ENCODE measurements at regions not wholly inside any gene's neighbourhood (a gene's known extent, or its start where the extent isn't known, plus 50 kb on each side); places are given as distances from the start of the nearest gene placed in this dataset.

DNA sequence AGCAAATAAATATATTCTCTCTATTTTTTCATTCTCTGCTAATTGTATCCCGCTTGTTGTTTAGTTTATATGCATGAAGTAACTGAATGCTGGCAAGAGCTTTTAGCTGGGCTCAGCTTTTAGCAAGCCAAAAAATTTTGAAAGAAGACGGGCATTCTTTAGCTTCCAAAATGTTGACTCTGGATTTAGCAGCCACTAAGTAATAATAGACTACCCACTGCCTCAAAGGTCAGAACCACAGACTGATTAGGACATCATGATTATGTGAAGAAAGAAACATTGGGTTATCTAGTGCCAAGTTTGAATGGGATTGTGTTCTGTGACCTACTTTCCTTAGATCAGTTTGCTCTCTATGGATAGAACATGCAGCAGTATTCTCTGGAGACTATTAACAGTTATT, 80.3 kb upstream of the DPH5 start:
- Histone ChIP-seq H3K27ac (ENCODE audit: low read depth, low read length) (no peak overlapping the region), H3K9me3 (ENCODE audit: control insufficient read depth, low read length) (no peaks in the 10 kb centered on the region), H3K4me3 (ENCODE audit: low read length) (no peak overlapping the region), H3K36me3 (ENCODE audit: control insufficient read depth, insufficient read depth, low read length) (no peaks in the 10 kb centered on the region), H3K27me3 (ENCODE audit: control insufficient read depth, insufficient read depth, low read length, poor library complexity, severe bottlenecking) (no peaks in the 10 kb centered on the region), H3K9ac (ENCODE audit: extremely low read depth, low read length, poor library complexity, severe bottlenecking) (no peak overlapping the region), H3K4me1 (ENCODE audit: control insufficient read depth, insufficient read depth, low read length) (no peaks in the 10 kb centered on the region)
- Mint-ChIP-seq H3K4me3 (no peak overlapping the region), H3K9me3 (no peaks in the 10 kb centered on the region), H3K27ac (no peak overlapping the region), H3K4me1 (peaks cover 4% of the 10 kb centered on the region), H3K27me3 (ENCODE audit: insufficient read depth) (no peaks in the 10 kb centered on the region), H3K36me3 (ENCODE audit: low read depth) (no peaks in the 10 kb centered on the region)
- 75 to 82% methylated on average over 1 to 2 of the region's 2 CpGs for WGBS, 2 experiments (ENCODE audit: insufficient coverage in 1 of 2, insufficient read length in 1 of 2)
- TF ChIP-seq, protein P1, sequence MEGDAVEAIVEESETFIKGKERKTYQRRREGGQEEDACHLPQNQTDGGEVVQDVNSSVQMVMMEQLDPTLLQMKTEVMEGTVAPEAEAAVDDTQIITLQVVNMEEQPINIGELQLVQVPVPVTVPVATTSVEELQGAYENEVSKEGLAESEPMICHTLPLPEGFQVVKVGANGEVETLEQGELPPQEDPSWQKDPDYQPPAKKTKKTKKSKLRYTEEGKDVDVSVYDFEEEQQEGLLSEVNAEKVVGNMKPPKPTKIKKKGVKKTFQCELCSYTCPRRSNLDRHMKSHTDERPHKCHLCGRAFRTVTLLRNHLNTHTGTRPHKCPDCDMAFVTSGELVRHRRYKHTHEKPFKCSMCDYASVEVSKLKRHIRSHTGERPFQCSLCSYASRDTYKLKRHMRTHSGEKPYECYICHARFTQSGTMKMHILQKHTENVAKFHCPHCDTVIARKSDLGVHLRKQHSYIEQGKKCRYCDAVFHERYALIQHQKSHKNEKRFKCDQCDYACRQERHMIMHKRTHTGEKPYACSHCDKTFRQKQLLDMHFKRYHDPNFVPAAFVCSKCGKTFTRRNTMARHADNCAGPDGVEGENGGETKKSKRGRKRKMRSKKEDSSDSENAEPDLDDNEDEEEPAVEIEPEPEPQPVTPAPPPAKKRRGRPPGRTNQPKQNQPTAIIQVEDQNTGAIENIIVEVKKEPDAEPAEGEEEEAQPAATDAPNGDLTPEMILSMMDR (conservative IDR thresholded peaks at IDR 0.05), result no peak
- no peak for DNase-seq

DNA sequence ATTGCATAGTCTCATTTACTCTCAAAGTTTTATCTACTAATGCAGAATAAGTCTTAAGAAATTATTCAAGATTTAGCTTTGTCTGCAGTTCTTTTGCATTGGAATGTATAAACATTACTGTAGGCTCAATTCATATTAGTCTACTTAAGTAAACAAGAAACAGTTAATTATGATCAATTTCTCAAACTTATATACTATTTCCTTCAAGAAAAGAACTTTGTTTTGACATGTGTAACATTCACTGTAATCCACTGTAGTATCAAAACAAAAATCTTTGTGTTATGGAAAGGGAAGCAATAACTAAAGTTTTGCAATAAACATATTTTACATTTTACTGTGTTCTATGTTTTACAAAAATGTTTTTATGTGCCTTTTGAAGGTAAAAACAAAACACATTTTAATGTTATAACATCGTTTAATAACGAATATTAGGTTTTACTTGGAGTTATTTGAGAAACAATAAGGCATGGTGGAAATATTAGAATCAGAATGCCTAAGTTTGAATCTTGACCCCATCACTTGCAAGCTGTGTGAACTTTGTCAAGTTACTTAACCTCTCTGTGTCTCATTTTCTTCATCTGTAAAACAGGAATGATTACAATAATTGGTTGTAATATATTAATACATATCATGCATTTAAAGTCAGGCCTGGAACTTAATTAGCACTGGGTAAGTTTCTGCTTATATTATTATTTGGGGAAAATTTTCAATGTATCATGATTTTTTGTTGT, 77.0 kb upstream of the DPH5 start:
- H3K9me3 Mint-ChIP-seq, result peaks cover 2% of the 10 kb centered on the region
- Histone ChIP-seq H3K36me3 (ENCODE audit: control insufficient read depth, insufficient read depth, low read length) (no peaks in the 10 kb centered on the region), H3K9me3 (ENCODE audit: control insufficient read depth, low read length) (peaks cover 8% of the 10 kb centered on the region), H3K27ac (ENCODE audit: low read depth, low read length) (no peak overlapping the region), H3K4me1 (ENCODE audit: control insufficient read depth, insufficient read depth, low read length) (no peaks in the 10 kb centered on the region), H3K9ac (ENCODE audit: extremely low read depth, low read length, poor library complexity, severe bottlenecking) (no peak overlapping the region), H3K27me3 (ENCODE audit: control insufficient read depth, insufficient read depth, low read length, poor library complexity, severe bottlenecking) (no peaks in the 10 kb centered on the region), H3K4me3 (ENCODE audit: low read length) (no peak overlapping the region)
- WGBS, 2 experiments (ENCODE audit: insufficient coverage in 1 of 2, insufficient read length in 1 of 2), result 79% methylated on average over 2 of the region's 2 CpGs; no CpG with 5 or more reads in 1 of the 2 experiments
- no peak for DNase-seq
- no peak overlapping the region for H3K27ac Mint-ChIP-seq
- H3K36me3 Mint-ChIP-seq (ENCODE audit: low read depth), result no peaks in the 10 kb centered on the region
- peaks cover 4% of the 10 kb centered on the region for H3K4me1 Mint-ChIP-seq
- no peak overlapping the region for H3K4me3 Mint-ChIP-seq
- TF ChIP-seq, protein P1 (conservative IDR thresholded peaks at IDR 0.05), result no peak
- H3K27me3 Mint-ChIP-seq (ENCODE audit: insufficient read depth), result peaks cover 2% of the 10 kb centered on the region

DNA sequence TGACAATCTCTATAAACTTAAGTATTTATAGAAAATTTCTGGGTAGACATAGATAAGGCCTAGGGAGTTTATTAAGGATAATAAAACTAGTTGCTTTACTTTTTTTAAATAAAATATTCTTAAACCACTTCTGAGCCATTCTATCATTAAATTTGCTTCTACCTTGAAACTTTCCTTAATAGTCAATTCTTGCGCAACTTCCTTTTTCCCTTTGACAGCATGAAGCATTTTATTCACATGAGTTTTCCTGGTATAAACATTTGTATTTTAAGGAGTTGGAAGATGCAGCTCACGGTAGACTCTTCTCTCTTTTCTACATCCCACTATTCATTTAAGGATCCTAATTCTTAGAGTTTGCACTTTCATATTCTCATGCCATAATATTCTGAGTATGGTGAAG, 75.8 kb upstream of the DPH5 start:
- Mint-ChIP-seq H3K4me1 (peaks cover 4% of the 10 kb centered on the region), H3K27me3 (ENCODE audit: insufficient read depth) (peaks cover 2% of the 10 kb centered on the region), H3K4me3 (no peak overlapping the region), H3K36me3 (ENCODE audit: low read depth) (no peaks in the 10 kb centered on the region), H3K27ac (no peak overlapping the region), H3K9me3 (peaks cover 2% of the 10 kb centered on the region)
- H3K36me3 ChIP-seq (ENCODE audit: control insufficient read depth, insufficient read depth, low read length), result no peaks in the 10 kb centered on the region
- no peak overlapping the region for H3K4me3 ChIP-seq (ENCODE audit: low read length)
- TF ChIP-seq, protein P1 (conservative IDR thresholded peaks at IDR 0.05), result no peak
- no peak overlapping the region for H3K9ac ChIP-seq (ENCODE audit: extremely low read depth, low read length, poor library complexity, severe bottlenecking)
- H3K27me3 ChIP-seq (ENCODE audit: control insufficient read depth, insufficient read depth, low read length, poor library complexity, severe bottlenecking), result no peaks in the 10 kb centered on the region
- 95 to 100% methylated on average over 1 of the region's 2 CpGs for WGBS, 2 experiments (ENCODE audit: insufficient coverage in 1 of 2, insufficient read length in 1 of 2)
- no peak overlapping the region for H3K27ac ChIP-seq (ENCODE audit: low read depth, low read length)
- DNase-seq, result no peak
- peaks cover 10% of the 10 kb centered on the region for H3K9me3 ChIP-seq (ENCODE audit: control insufficient read depth, low read length)
- no peaks in the 10 kb centered on the region for H3K4me1 ChIP-seq (ENCODE audit: control insufficient read depth, insufficient read depth, low read length)
